Panc1 (cell line): ENCODE measurements at regions not wholly inside any gene's neighbourhood (a gene's known extent, or its start where the extent isn't known, plus 50 kb on each side); places are given as distances from the start of the nearest gene placed in this dataset.

Source experiments
- CTCF ChIP-seq: fragments of 450-650 bp; IDR thresholded peaks from 2 replicates; pipeline ENCODE4 v1.5.1; 2017; ENCODE audit warnings: mild to moderate bottlenecking
- TCF7L2 ChIP-seq: IDR thresholded peaks from 2 replicates; pipeline ENCODE4 v1.6.1; 2011; ENCODE audit warnings: mild to moderate bottlenecking, low read depth, low read length, inconsistent platforms

DNA sequence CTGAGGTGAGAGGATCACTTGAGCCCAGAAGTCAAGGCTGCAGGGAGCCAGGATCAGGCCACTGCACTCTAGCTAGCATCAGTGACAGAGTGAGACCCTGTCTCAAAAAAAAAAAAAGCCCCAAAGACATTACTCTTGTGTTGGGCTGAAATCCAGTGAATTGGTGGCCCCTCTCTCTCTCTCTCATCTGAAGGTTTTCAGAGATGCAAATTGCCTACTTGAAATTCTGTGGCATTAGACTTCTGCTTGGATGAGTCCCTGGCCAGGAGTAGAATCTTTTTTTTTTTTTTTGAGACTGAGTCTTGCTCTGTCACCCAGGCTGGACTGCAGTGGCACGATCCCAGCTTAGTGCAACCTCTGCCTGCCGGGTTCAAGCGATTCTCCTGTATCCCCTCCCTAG lies 112.0 kb upstream of the ATF7IP start:
- TF ChIP-seq CTCF: no peak
- no peak for TF ChIP-seq TCF7L2
